WTC11 (cell line): ENCODE measurements at regions not wholly inside any gene's neighbourhood (a gene's known extent, or its start where the extent isn't known, plus 50 kb on each side); places are given as distances from the start of the nearest gene placed in this dataset.

Experiments
- ATAC-seq: fragments of 200-7000 bp; cut with Tn5 transposase; 2 replicates; pipeline ENCODE4 v1.10.0; 2021; ENCODE audit warnings: mild to moderate bottlenecking, moderate library complexity
- CTCF ChIA-PET: fragments of 300-600 bp; sonication (Branson Sonifier 250); formaldehyde crosslinking; loops from one replicate; lab custom pipeline; 2021; ENCODE audit warnings: antibody characterized with exemption; lab: Charles Lee
- POLR2A ChIA-PET: fragments of 350-600 bp; sonication (Branson Sonifier 250); formaldehyde crosslinking; loops from one replicate; lab custom pipeline; 2021; ENCODE audit warnings: antibody characterized with exemption; lab: Charles Lee
- DNase-seq: peaks from one replicate; pipeline ENCODE4 v3.0.0; 2021; ENCODE audit warnings: low spot score
- H3K27ac Mint-ChIP-seq: 2 replicates; pipeline ENCODE4 v1.8.0; 2021; ENCODE audit warnings: mixed read lengths
- H3K27me3 Mint-ChIP-seq: 2 replicates; pipeline ENCODE4 v1.8.0; 2021; ENCODE audit warnings: low read depth, mild to moderate bottlenecking, moderate library complexity, mixed read lengths
- H3K36me3 Mint-ChIP-seq: 2 replicates; pipeline ENCODE4 v1.8.0; 2021; ENCODE audit warnings: mixed read lengths
- H3K4me1 Mint-ChIP-seq: 2 replicates; pipeline ENCODE4 v1.8.0; 2022; ENCODE audit warnings: mixed read lengths
- H3K4me3 Mint-ChIP-seq: 2 replicates; pipeline ENCODE4 v1.8.0; 2021; ENCODE audit warnings: mild to moderate bottlenecking, moderate library complexity, mixed read lengths
- H3K9me3 Mint-ChIP-seq: 2 replicates; pipeline ENCODE4 v1.8.0; 2021; ENCODE audit warnings: mixed read lengths
- ATF2 ChIP-seq: sonication (generic); formaldehyde crosslinking; IDR thresholded peaks from 2 replicates; pipeline ENCODE4 v1.8.1; 2022; ENCODE audit warnings: low read depth, missing genetic modification reagents, borderline replicate concordance
- CBFB ChIP-seq: sonication (generic); formaldehyde crosslinking; IDR thresholded peaks from 2 replicates; pipeline ENCODE4 v1.8.1; 2022; ENCODE audit warnings: mild to moderate bottlenecking, low read depth, missing genetic modification reagents
- CDX4 ChIP-seq: fragments of 250-450 bp; sonication (Bioruptor Pico); IDR thresholded peaks from 2 replicates; pipeline ENCODE4 v1.9.0; 2021; ENCODE audit warnings: moderate library complexity, mild to moderate bottlenecking, inconsistent platforms, borderline replicate concordance
- E2F1 ChIP-seq: sonication (generic); formaldehyde crosslinking; IDR thresholded peaks from 2 replicates; pipeline ENCODE4 v1.8.0; 2022; ENCODE audit warnings: mild to moderate bottlenecking, missing genetic modification reagents
- HMGA2 ChIP-seq: fragments of 250-450 bp; sonication (Bioruptor Pico); IDR thresholded peaks from 2 replicates; pipeline ENCODE4 v1.4.0; 2021; ENCODE audit warnings: mild to moderate bottlenecking, moderate library complexity
- IRF2 ChIP-seq: sonication (generic); formaldehyde crosslinking; IDR thresholded peaks from 2 replicates; pipeline ENCODE4 v1.8.0; 2022; ENCODE audit warnings: low read depth, missing genetic modification reagents, borderline replicate concordance
- KAT7 ChIP-seq: sonication (generic); formaldehyde crosslinking; IDR thresholded peaks from 2 replicates; pipeline ENCODE4 v1.8.1; 2023; ENCODE audit warnings: missing genetic modification reagents, mild to moderate bottlenecking, borderline replicate concordance
- MAX ChIP-seq: sonication (generic); formaldehyde crosslinking; IDR thresholded peaks from 2 replicates; pipeline ENCODE4 v1.8.0; 2022; ENCODE audit warnings: mild to moderate bottlenecking, missing genetic modification reagents
- MYBL2 ChIP-seq: sonication (generic); formaldehyde crosslinking; IDR thresholded peaks from 2 replicates; pipeline ENCODE4 v1.8.1; 2023; ENCODE audit warnings: mild to moderate bottlenecking, moderate library complexity, missing genetic modification reagents
- NFE2L1 ChIP-seq: sonication (generic); formaldehyde crosslinking; IDR thresholded peaks from 2 replicates; pipeline ENCODE4 v1.8.1; 2023; ENCODE audit warnings: missing genetic modification reagents
- OVOL2 ChIP-seq: fragments of 250-450 bp; sonication (Bioruptor Pico); IDR thresholded peaks from 2 replicates; pipeline ENCODE4 v1.9.0; 2021; ENCODE audit warnings: mild to moderate bottlenecking, borderline replicate concordance
- PREB ChIP-seq: sonication (generic); formaldehyde crosslinking; IDR thresholded peaks from 2 replicates; pipeline ENCODE4 v1.8.1; 2022; ENCODE audit warnings: mild to moderate bottlenecking, missing genetic modification reagents, moderate library complexity, borderline replicate concordance
- RELA ChIP-seq: sonication (generic); formaldehyde crosslinking; IDR thresholded peaks from 2 replicates; pipeline ENCODE4 v1.8.1; 2022; ENCODE audit warnings: missing genetic modification reagents, mild to moderate bottlenecking, borderline replicate concordance
- SMAD3 ChIP-seq: sonication (generic); formaldehyde crosslinking; IDR thresholded peaks from 2 replicates; pipeline ENCODE4 v1.8.0; 2022; ENCODE audit warnings: missing genetic modification reagents, mild to moderate bottlenecking, borderline replicate concordance
- SP1 ChIP-seq: sonication (generic); formaldehyde crosslinking; conservative IDR thresholded peaks from 2 replicates; pipeline ENCODE4 v1.8.1; 2022; ENCODE audit warnings: missing genetic modification reagents
- STAT6 ChIP-seq: sonication (generic); formaldehyde crosslinking; conservative IDR thresholded peaks from 2 replicates; pipeline ENCODE4 v1.8.1; 2023; ENCODE audit warnings: mild to moderate bottlenecking, low read depth, missing genetic modification reagents, moderate library complexity
- TCF7 ChIP-seq: sonication (generic); formaldehyde crosslinking; IDR thresholded peaks from 2 replicates; pipeline ENCODE4 v1.8.0; 2022; ENCODE audit warnings: mild to moderate bottlenecking, low read depth, missing genetic modification reagents, moderate library complexity
- TP53 ChIP-seq: sonication (generic); formaldehyde crosslinking; IDR thresholded peaks from 2 replicates; pipeline ENCODE4 v1.8.1; 2023; ENCODE audit warnings: mild to moderate bottlenecking, missing genetic modification reagents
- USF1 ChIP-seq: sonication (generic); formaldehyde crosslinking; IDR thresholded peaks from 2 replicates; pipeline ENCODE4 v1.8.0; 2022; ENCODE audit warnings: mild to moderate bottlenecking, missing genetic modification reagents
- ZNF219 ChIP-seq: sonication (generic); formaldehyde crosslinking; IDR thresholded peaks from 2 replicates; pipeline ENCODE4 v1.8.0; 2023; ENCODE audit warnings: missing genetic modification reagents, mild to moderate bottlenecking, borderline replicate concordance
- ZNF281 ChIP-seq: sonication (generic); formaldehyde crosslinking; IDR thresholded peaks from 2 replicates; pipeline ENCODE4 v1.8.0; 2023; ENCODE audit warnings: mild to moderate bottlenecking, missing genetic modification reagents
- ZNF396 ChIP-seq: fragments of 250-450 bp; sonication (Bioruptor Pico); IDR thresholded peaks from 2 replicates; pipeline ENCODE4 v1.8.0; 2021; ENCODE audit warnings: mild to moderate bottlenecking, moderate library complexity, borderline replicate concordance

GRCh38 chr2:100674666-100675065 lies 111.9 kb downstream of the PDCL3 start (continued):
- no peak for TF ChIP-seq STAT6 (CRISPR knock-in tag)
- TF ChIP-seq ZNF219 (CRISPR knock-in tag) = no peak
- no peak for TF ChIP-seq USF1 (CRISPR knock-in tag)
- no peak for TF ChIP-seq TCF7
- no peak for TF ChIP-seq OVOL2 (CRISPR knock-in tag)
- no peak for TF ChIP-seq MAX
- TF ChIP-seq NFE2L1 (CRISPR knock-in tag) = no peak

GRCh38 chr2:100675373-100675772 lies 112.6 kb downstream of the PDCL3 start:
- Mint-ChIP-seq H3K4me1 (no peaks in the 10 kb centered on the region), H3K27ac (no peak overlapping the region), H3K4me3 (no peak overlapping the region), H3K27me3 (no peaks in the 10 kb centered on the region), H3K36me3 (no peaks in the 10 kb centered on the region)
- DNase-seq (no peak), ATAC-seq (no peak)
- ChIA-PET CTCF (interaction anchor here (1.3 kb wide), 1 partner anchor 65 kb away, joined by 3 read pairs; no protein-coding TSS in a partner anchor), POLR2A (no interaction called here)
- TF ChIP-seq MYBL2 (CRISPR knock-in tag) = no peak
- no peak for TF ChIP-seq CBFB
- no peak for TF ChIP-seq ZNF396 (CRISPR knock-in tag)
- TF ChIP-seq HMGA2 (CRISPR knock-in tag) = no peak
- no peak for TF ChIP-seq IRF2 (CRISPR knock-in tag)
- TF ChIP-seq PREB (CRISPR knock-in tag) = no peak
- no peak for TF ChIP-seq SP1
- no peak for TF ChIP-seq NFE2L1 (CRISPR knock-in tag)
- TF ChIP-seq TP53 (CRISPR knock-in tag) = no peak
- TF ChIP-seq RELA (CRISPR knock-in tag) = no peak
- no peak for TF ChIP-seq ZNF281 (CRISPR knock-in tag)
- no peak for TF ChIP-seq E2F1 (CRISPR knock-in tag)
- no peak for TF ChIP-seq SMAD3 (CRISPR knock-in tag)
- no peak for TF ChIP-seq KAT7
- TF ChIP-seq ATF2 (CRISPR knock-in tag) = no peak
- TF ChIP-seq CDX4 (CRISPR knock-in tag) = no peak
- TF ChIP-seq, all 79 proteins: peak for 0
- H3K9me3 Mint-ChIP-seq = no peaks in the 10 kb centered on the region
